Ovary (tissue), 3 donors: ENCODE measurements at regions not wholly inside any gene's neighbourhood (a gene's known extent, or its start where the extent isn't known, plus 50 kb on each side); places are given as distances from the start of the nearest gene placed in this dataset.

Source experiments
- CTCF ChIP-seq, 3 donors: fragments of 450-650 bp in 2 of 3; fragments of 200-600 bp in 1 of 3; IDR thresholded peaks; one replicate each; pipeline versions ENCODE4 v1.5.1 to v1.8.0; 2016 to 2022; ENCODE audit warnings: antibody characterized with exemption in 3 of 3, mild to moderate bottlenecking in 1 of 3
- POLR2A ChIP-seq: fragments of 450-650 bp; IDR thresholded peaks from one replicate; pipeline ENCODE4 v1.6.1; 2017; ENCODE audit warnings: antibody characterized with exemption, mild to moderate bottlenecking, moderate library complexity
- donor health status: DM: no; HTN: no; CAD: no.

- TF ChIP-seq POLR2A: no peak
- TF ChIP-seq CTCF (IDR thresholded peaks at IDR 0.05): no peak
These were observed 190.7 kb upstream of the MID1 start for GRCh38 chrX:10811111-10811510.
